ENCODE measurements at regions not wholly inside any gene's neighbourhood (a gene's known extent, or its start where the extent isn't known, plus 50 kb on each side); places are given as distances from the start of the nearest gene placed in this dataset.
"Not testable (repeated sequence)": the region's sequence is repeated elsewhere in the genome, so short reads cannot be mapped to it uniquely, and the experiment has no call there.

GRCh38 chr7:49091519-49091918, 167.2 kb downstream of the CDC14C start:
- TF ChIP-seq CTCF (IDR thresholded peaks at IDR 0.05; ENCODE audit: insufficient read depth, low read length, poor library complexity, severe bottlenecking) = no peak
- DNase-seq (ENCODE audit: extremely low read depth, insufficient read length) = no peak
- H3K4me3 ChIP-seq (replicated peaks; ENCODE audit: low read depth, low read length) = no peak overlapping the region
- no peaks in the 10 kb centered on the region for H3K36me3 ChIP-seq (ENCODE audit: control insufficient read depth, insufficient read depth, low read length)
- H3K27me3 ChIP-seq (replicated peaks; ENCODE audit: control insufficient read depth, insufficient read depth, low read length) = no peaks in the 10 kb centered on the region

DNA sequence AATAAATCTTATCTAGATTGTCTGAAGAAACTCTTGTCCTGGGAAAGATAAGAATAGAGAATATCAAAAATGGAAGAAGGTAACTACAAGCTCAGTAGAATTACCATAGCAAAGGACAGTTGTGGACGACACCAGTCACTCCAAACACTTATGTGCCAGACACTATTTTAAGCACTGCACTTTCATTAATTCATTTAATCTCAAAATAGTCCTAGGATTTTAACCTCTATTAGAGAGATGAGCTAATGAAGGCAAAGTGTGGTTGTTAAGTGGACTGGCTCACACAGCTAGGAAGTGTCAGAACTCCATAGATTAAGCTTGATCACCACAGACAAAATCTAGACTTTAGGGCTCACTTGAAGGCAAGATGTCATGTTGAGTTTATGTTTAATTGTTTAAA, 168.9 kb downstream of the CDC14C start:
- no peaks in the 10 kb centered on the region for H3K36me3 ChIP-seq (ENCODE audit: control insufficient read depth, insufficient read depth, low read length)
- H3K4me3 ChIP-seq (replicated peaks; ENCODE audit: low read depth, low read length) = no peak overlapping the region
- DNase-seq (ENCODE audit: extremely low read depth, insufficient read length) = no peak
- no peak for TF ChIP-seq CTCF (IDR thresholded peaks at IDR 0.05; ENCODE audit: insufficient read depth, low read length, poor library complexity, severe bottlenecking)
- H3K27me3 ChIP-seq (replicated peaks; ENCODE audit: control insufficient read depth, insufficient read depth, low read length) = no peaks in the 10 kb centered on the region

- Histone ChIP-seq H3K27me3 (replicated peaks; ENCODE audit: control insufficient read depth, insufficient read depth, low read length) (no peaks in the 10 kb centered on the region), H3K36me3 (ENCODE audit: control insufficient read depth, insufficient read depth, low read length) (no peaks in the 10 kb centered on the region), H3K4me3 (replicated peaks; ENCODE audit: low read depth, low read length) (no peak overlapping the region)
- TF ChIP-seq CTCF (IDR thresholded peaks at IDR 0.05; ENCODE audit: insufficient read depth, low read length, poor library complexity, severe bottlenecking) = no peak
- DNase-seq (ENCODE audit: extremely low read depth, insufficient read length) = no peak
Measured at GRCh38 chr7:49094866-49095265, 170.5 kb downstream of the CDC14C start.

DNA sequence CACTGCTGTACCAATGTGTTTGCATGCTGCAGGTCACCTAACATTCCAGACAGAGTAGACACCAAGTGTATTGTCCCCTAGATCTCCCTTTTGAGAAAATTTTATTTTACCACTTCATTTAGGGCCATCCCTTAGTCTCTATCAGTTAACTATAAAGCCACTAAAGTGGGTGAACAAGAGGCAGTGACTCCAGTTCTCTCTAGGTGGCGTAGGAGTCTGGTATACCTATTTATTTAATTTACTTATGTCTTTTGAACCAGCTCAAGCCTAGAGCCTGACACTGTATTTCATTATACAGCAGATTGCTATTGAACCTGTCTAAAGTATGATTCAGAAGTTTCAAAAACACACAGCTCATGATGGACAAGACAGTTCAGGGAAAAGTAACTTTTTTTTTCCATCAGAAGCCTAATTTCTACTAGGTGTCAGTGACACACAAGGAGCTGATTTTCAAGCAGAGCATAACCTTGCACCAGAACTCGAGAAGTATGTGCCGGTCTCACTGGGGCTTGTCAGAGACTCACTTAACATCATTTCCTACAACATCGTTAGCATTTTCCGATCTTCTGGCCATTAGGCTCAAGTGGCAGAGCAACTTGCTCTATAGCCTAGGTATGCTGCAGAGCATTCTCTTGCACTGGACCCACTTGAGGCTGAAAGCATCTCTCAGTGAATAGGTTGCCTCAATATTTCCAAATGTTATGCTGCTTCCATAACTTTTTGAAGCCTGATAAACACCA, 175.4 kb downstream of the CDC14C start:
- no peak for DNase-seq (ENCODE audit: extremely low read depth, insufficient read length)
- Histone ChIP-seq H3K4me3 (replicated peaks; ENCODE audit: low read depth, low read length) (no peak overlapping the region), H3K27me3 (replicated peaks; ENCODE audit: control insufficient read depth, insufficient read depth, low read length) (no peaks in the 10 kb centered on the region), H3K36me3 (ENCODE audit: control insufficient read depth, insufficient read depth, low read length) (no peaks in the 10 kb centered on the region)
- peak; percentile 36 for TF ChIP-seq CTCF (IDR thresholded peaks at IDR 0.05; ENCODE audit: insufficient read depth, low read length, poor library complexity, severe bottlenecking)

DNA sequence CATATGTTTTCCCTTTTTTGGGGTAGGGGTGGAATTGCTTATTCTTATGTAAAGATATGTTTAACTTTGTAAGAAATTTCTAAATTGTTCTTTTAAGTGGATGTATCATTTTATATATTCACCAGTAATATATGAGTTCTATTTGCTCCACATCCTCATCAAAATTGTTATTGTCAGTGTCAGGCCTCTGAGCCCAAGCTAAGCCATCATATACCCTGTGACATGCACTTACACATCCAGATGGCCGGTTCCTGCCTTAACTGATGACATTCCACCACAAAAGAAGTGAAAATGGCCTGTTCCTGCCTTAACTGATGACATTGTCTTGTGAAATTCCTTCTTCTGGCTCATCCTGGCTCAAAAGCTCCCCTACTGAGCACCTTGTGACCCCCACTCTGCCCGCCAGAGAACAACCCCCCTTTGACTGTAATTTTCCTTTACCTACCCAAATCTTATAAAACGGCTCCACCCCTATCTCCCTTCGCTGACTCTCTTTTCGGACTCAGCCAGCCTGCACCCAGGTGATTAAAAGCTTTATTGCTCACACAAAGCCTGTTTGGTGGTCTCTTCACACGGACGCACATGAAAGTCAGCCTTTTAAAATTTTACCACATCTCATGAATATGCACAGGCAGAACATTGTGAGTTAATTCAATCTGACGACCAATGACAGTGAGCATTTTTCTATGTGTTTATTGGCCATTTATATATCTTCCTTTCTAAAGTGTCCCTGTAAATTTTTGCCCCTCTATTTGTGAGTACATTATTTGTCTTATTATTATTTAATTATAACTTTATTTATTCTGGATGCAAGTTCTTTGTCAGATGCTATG, 176.8 kb downstream of the CDC14C start:
- H3K27me3 ChIP-seq (replicated peaks; ENCODE audit: control insufficient read depth, insufficient read depth, low read length); DNase-seq (ENCODE audit: extremely low read depth, insufficient read length); H3K36me3 ChIP-seq (ENCODE audit: control insufficient read depth, insufficient read depth, low read length); H3K4me3 ChIP-seq (replicated peaks; ENCODE audit: low read depth, low read length): not testable (repeated sequence)

DNA sequence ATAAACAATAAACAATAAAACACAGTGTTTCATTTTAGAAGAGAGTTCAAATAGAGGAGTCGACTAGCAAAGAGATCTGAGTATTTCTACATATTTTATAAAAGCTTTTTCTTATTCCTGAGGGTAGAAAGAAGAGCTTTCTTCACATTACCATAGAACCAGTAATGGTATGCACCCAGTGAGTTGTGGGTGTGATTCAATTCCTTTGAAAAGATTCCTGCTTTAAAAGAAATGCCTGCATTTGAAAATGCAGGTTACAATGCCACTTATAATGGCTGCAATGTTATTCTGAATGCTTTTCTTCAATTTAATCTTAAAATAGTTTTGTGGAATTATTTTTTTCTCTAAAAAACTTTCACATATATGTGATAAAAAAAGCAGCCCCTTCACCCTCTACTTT, 178.1 kb downstream of the CDC14C start:
- H3K36me3 ChIP-seq (ENCODE audit: control insufficient read depth, insufficient read depth, low read length) = no peaks in the 10 kb centered on the region
- H3K27me3 ChIP-seq (replicated peaks; ENCODE audit: control insufficient read depth, insufficient read depth, low read length) = no peaks in the 10 kb centered on the region
- TF ChIP-seq CTCF (IDR thresholded peaks at IDR 0.05; ENCODE audit: insufficient read depth, low read length, poor library complexity, severe bottlenecking) = no peak
- no peak for DNase-seq (ENCODE audit: extremely low read depth, insufficient read length)
- H3K4me3 ChIP-seq (replicated peaks; ENCODE audit: low read depth, low read length) = no peak overlapping the region
